OCI-LY7 (cell line): ENCODE measurements at regions not wholly inside any gene's neighbourhood (a gene's known extent, or its start where the extent isn't known, plus 50 kb on each side); places are given as distances from the start of the nearest gene placed in this dataset.

Source experiments
- BruUV-seq: library from RNA; stranded (reverse); fragments of 400-500 nt; replicated peaks from 2 replicates; lab custom pipeline; 2021; lab: Mats Ljungman, UMichigan
- CTCF ChIA-PET: fragments of 300-600 bp; sonication (Branson Sonifier 250); formaldehyde crosslinking; loops from one replicate; lab custom pipeline; 2022; ENCODE audit warnings: antibody characterized with exemption; ENCODE audit not compliant: unreplicated experiment; lab: Charles Lee
- POLR2A ChIA-PET: fragments of 300-600 bp; sonication (Branson Sonifier 250); formaldehyde crosslinking; loops from one replicate; lab custom pipeline; 2022; ENCODE audit warnings: antibody characterized with exemption; lab: Charles Lee
- DNase-seq: peaks from one replicate; pipeline ENCODE4 v3.0.0-alpha.2; 2015; ENCODE audit warnings: low spot score
- H2AFZ ChIP-seq: fragments of 200-600 bp; sonication (generic), shearing (Covaris generic); 2 replicates; pipeline ENCODE4 v1.6.1; 2014; ENCODE audit warnings: mild to moderate bottlenecking, antibody characterized with exemption, low read length, moderate library complexity
- H3K27ac ChIP-seq: fragments of 200-600 bp; sonication (generic); 2 replicates; pipeline ENCODE4 v1.5.1; 2014; ENCODE audit warnings: mixed run types, low read depth, mild to moderate bottlenecking, moderate library complexity, low read length, inconsistent platforms; ENCODE audit not compliant: poor library complexity, severe bottlenecking
- H3K36me3 ChIP-seq: fragments of 200-600 bp; sonication (generic); 2 replicates; pipeline ENCODE4 v1.6.1; 2014; ENCODE audit warnings: mild to moderate bottlenecking, antibody characterized with exemption, low read length, moderate library complexity, mixed read lengths; ENCODE audit not compliant: insufficient read depth
- H3K4me1 ChIP-seq: fragments of 200-600 bp; sonication (generic); 2 replicates; pipeline ENCODE4 v1.5.1; 2014; ENCODE audit warnings: mild to moderate bottlenecking, low read length; ENCODE audit not compliant: insufficient read depth, poor library complexity, severe bottlenecking
- H3K4me2 ChIP-seq: fragments of 200-600 bp; sonication (generic); 2 replicates; pipeline ENCODE4 v1.6.1; 2014; ENCODE audit warnings: mild to moderate bottlenecking, low read length
- H3K4me3 ChIP-seq: fragments of 200-600 bp; sonication (generic); 2 replicates; pipeline ENCODE4 v1.5.1; 2014; ENCODE audit warnings: mild to moderate bottlenecking, low read depth, low read length; ENCODE audit not compliant: poor library complexity, severe bottlenecking
- H3K79me2 ChIP-seq: fragments of 200-600 bp; sonication (generic); 2 replicates; pipeline ENCODE4 v1.6.1; 2016; ENCODE audit warnings: low read depth, mild to moderate bottlenecking, low read length, moderate library complexity, mixed read lengths; ENCODE audit not compliant: insufficient read depth
- H3K9me2 ChIP-seq: fragments of 200-600 bp; sonication (generic); 2 replicates; pipeline ENCODE4 v1.6.1; 2016; ENCODE audit warnings: mild to moderate bottlenecking, low read length, mixed read lengths; ENCODE audit not compliant: insufficient read depth
- H3K9me3 ChIP-seq: fragments of 200-600 bp; sonication (generic); 2 replicates; pipeline ENCODE4 v1.6.1; 2014; ENCODE audit warnings: mild to moderate bottlenecking, mixed run types, low read length, mixed read lengths
- H4K20me1 ChIP-seq: fragments of 200-600 bp; sonication (generic); 2 replicates; pipeline ENCODE4 v1.6.1; 2014; ENCODE audit warnings: mild to moderate bottlenecking, antibody characterized with exemption, low read length, moderate library complexity, mixed read lengths; ENCODE audit not compliant: insufficient read depth
- CTCF ChIP-seq: fragments of 200-600 bp; sonication (generic); conservative IDR thresholded peaks from 2 replicates; pipeline ENCODE4 v1.5.1; 2014; ENCODE audit warnings: mild to moderate bottlenecking, antibody characterized with exemption, low read length, moderate library complexity, mixed read lengths
- EZH2phosphoT487 ChIP-seq: fragments of 200-600 bp; sonication (generic); IDR thresholded peaks from 2 replicates; pipeline ENCODE4 v1.6.1; 2018; ENCODE audit warnings: low read depth, borderline replicate concordance, mild to moderate bottlenecking, mixed run types, antibody characterized with exemption, low read length, moderate library complexity, mixed read lengths
- intact Hi-C: fragments of 100-400 bp; cut with micrococcal nuclease; formaldehyde crosslinking; loops from one replicate; pipeline ENCODE4 v1.10.0; 2022; ENCODE audit not compliant: unreplicated experiment

DNA sequence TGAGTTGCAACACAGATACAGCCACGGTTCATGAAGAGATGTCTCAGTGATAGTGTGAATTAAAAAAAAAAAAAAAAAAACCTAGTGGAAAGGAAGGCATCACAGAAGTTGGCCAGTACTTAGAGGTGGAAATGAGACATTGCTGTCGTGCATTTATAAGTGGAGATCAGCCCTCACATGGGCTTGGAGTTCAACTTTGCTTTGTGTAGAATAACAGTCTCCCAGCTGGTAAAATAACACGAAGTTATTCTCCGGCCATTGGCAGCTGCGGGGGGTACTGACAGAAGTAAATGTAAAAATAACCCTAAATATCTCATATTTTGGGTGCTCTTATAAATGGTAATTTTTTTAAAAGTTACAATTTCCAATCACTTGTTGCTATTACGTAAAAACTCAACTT, 98.8 kb upstream of the TMEM18 start:
- no peaks in the 10 kb centered on the region for H3K4me1 ChIP-seq
- no TSS peak for BruUV-seq
- H3K9me2 ChIP-seq = no peaks in the 10 kb centered on the region
- no peak for DNase-seq
- TF ChIP-seq CTCF (no peak), EZH2phosphoT487 (no peak)
- H3K36me3 ChIP-seq = no peaks in the 10 kb centered on the region
- no peaks in the 10 kb centered on the region for H3K9me3 ChIP-seq
- no peak overlapping the region for H3K4me3 ChIP-seq
- POLR2A ChIA-PET = interaction anchor here (0.6 kb wide), 1 partner anchor 347 kb away, joined by 5 read pairs; no protein-coding TSS in a partner anchor
- no peak overlapping the region for H3K27ac ChIP-seq
- H4K20me1 ChIP-seq = no peaks in the 10 kb centered on the region
- no peaks in the 10 kb centered on the region for H3K79me2 ChIP-seq
- no peak overlapping the region for H3K4me2 ChIP-seq
- CTCF ChIA-PET = no interaction called here
- H2AFZ ChIP-seq = no peak overlapping the region
- intact Hi-C loops = no loop called here

GRCh38 chr2:774436-774835, 97.2 kb upstream of the TMEM18 start:
- H4K20me1 ChIP-seq = no peaks in the 10 kb centered on the region
- no peaks in the 10 kb centered on the region for H3K9me3 ChIP-seq
- no peaks in the 10 kb centered on the region for H3K9me2 ChIP-seq
- BruUV-seq = no TSS peak
- no peak overlapping the region for H3K4me3 ChIP-seq
- no peak overlapping the region for H2AFZ ChIP-seq
- H3K4me1 ChIP-seq = no peaks in the 10 kb centered on the region
- CTCF ChIA-PET = no interaction called here
- intact Hi-C loops = no loop called here
- H3K27ac ChIP-seq = no peak overlapping the region
- H3K79me2 ChIP-seq = no peaks in the 10 kb centered on the region
- no peak overlapping the region for H3K4me2 ChIP-seq
- H3K36me3 ChIP-seq = no peaks in the 10 kb centered on the region
- TF ChIP-seq CTCF (no peak), EZH2phosphoT487 (no peak)
- DNase-seq = no peak
- POLR2A ChIA-PET = no interaction called here

- Histone ChIP-seq H2AFZ (no peak overlapping the region), H3K36me3 (no peaks in the 10 kb centered on the region), H3K9me2 (no peaks in the 10 kb centered on the region), H3K4me1 (no peaks in the 10 kb centered on the region), H3K4me3 (no peak overlapping the region), H3K79me2 (no peaks in the 10 kb centered on the region), H4K20me1 (no peaks in the 10 kb centered on the region), H3K4me2 (no peak overlapping the region), H3K9me3 (no peaks in the 10 kb centered on the region), H3K27ac (no peak overlapping the region)
- ChIA-PET POLR2A (interaction anchor here (0.7 kb wide), 1 partner anchor 13 kb away, joined by 3 read pairs; no protein-coding TSS in a partner anchor), CTCF (no interaction called here)
- DNase-seq = no peak
- TF ChIP-seq EZH2phosphoT487 = no peak
- no peak for TF ChIP-seq CTCF
- intact Hi-C loops = no loop called here
- no TSS peak for BruUV-seq
These were observed 96.3 kb upstream of the TMEM18 start for GRCh38 chr2:773256-774160.
